ENCODE measurements at regions not wholly inside any gene's neighbourhood (a gene's known extent, or its start where the extent isn't known, plus 50 kb on each side); places are given as distances from the start of the nearest gene placed in this dataset.

- TF ChIP-seq, protein P1, sequence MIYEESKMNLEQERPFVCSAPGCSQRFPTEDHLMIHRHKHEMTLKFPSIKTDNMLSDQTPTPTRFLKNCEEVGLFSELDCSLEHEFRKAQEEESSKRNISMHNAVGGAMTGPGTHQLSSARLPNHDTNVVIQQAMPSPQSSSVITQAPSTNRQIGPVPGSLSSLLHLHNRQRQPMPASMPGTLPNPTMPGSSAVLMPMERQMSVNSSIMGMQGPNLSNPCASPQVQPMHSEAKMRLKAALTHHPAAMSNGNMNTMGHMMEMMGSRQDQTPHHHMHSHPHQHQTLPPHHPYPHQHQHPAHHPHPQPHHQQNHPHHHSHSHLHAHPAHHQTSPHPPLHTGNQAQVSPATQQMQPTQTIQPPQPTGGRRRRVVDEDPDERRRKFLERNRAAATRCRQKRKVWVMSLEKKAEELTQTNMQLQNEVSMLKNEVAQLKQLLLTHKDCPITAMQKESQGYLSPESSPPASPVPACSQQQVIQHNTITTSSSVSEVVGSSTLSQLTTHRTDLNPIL (CRISPR knock-in tag; IDR thresholded peaks at IDR 0.05; ENCODE audit: low read depth) = no peak
- TF ChIP-seq, protein P2, sequence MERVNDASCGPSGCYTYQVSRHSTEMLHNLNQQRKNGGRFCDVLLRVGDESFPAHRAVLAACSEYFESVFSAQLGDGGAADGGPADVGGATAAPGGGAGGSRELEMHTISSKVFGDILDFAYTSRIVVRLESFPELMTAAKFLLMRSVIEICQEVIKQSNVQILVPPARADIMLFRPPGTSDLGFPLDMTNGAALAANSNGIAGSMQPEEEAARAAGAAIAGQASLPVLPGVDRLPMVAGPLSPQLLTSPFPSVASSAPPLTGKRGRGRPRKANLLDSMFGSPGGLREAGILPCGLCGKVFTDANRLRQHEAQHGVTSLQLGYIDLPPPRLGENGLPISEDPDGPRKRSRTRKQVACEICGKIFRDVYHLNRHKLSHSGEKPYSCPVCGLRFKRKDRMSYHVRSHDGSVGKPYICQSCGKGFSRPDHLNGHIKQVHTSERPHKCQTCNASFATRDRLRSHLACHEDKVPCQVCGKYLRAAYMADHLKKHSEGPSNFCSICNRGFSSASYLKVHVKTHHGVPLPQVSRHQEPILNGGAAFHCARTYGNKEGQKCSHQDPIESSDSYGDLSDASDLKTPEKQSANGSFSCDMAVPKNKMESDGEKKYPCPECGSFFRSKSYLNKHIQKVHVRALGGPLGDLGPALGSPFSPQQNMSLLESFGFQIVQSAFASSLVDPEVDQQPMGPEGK (CRISPR knock-in tag; IDR thresholded peaks at IDR 0.05; ENCODE audit: borderline replicate concordance) = no peak
- TF ChIP-seq ARNTL (CRISPR knock-in tag; IDR thresholded peaks at IDR 0.05; ENCODE audit: borderline replicate concordance, low read depth) = no peak
- TF ChIP-seq ESRRG (CRISPR knock-in tag; IDR thresholded peaks at IDR 0.05) = no peak
- no peak for TF ChIP-seq ISL1 (CRISPR knock-in tag; IDR thresholded peaks at IDR 0.05)
- TF ChIP-seq RARB (CRISPR knock-in tag; IDR thresholded peaks at IDR 0.05) = no peak
Measured at GRCh38 chr20:29874476-29875202, 1382.8 kb upstream of the DEFB115 start.

Data from SK-N-SH treated with all-trans-retinoic acid at 6 μM for 48 hours (cell line).